ENCODE measurements at regions not wholly inside any gene's neighbourhood (a gene's known extent, or its start where the extent isn't known, plus 50 kb on each side); places are given as distances from the start of the nearest gene placed in this dataset.

DNA sequence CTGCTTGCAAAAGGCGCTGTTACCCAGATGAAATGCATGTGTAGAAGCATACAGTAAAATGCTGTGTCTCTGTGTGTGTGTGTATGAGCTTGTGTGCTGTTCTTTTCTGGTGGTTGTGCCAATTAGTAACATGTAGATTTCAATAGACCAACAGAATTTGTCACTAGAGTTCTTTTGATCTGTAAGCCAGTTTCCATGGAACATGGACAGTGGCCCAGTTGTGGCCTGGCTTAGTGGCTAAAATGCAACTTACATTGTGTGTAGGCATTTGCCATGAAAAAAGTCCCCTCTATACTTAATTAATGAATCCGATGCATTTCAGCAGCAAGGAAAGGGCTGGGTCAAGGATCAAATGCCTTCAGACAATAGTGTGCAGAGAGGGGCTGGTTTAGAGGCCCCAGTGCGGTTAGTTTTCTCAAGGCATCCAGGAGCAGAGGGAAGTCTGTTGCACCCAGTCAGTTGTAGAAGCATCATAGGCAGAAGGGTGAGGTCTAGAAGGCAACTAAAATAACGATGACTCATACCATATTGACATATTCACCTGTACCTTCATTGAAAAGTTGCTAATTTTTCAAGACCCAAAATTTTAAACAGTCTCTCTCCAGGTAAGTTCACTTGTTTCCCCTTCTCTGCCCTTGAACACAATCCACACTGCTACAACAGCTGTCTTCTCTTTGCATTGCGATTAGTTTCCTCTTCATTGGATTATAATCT is 366.9 kb upstream of the SPRED2 start:
- DNase-seq (ENCODE audit: low read depth in 4 of 4, low spot score in 1 of 4), result no peak

GRCh38 chr2:65798641-65799040 is 366.2 kb upstream of the SPRED2 start:
- DNase-seq (ENCODE audit: low read depth in 4 of 4, low spot score in 1 of 4), result no peak

DNA sequence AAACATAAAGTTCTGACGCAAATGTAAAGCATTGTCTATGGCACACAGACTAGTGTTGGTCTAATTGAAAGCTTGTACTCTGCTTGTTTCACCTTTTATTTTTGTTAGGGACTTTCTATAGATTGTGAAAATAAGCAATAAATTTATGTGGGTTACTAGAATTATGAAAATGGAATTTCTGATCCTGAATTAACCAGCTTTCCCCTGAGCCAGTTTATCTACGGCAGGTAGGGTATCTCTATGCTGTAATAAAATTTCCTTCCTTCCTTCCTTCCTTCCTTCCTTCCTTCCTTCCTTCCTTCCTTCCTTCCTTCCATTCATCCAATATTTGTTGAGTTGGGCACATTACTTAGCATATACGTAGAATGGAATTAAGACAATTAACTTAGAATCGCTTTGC is 362.6 kb upstream of the SPRED2 start:
- DNase-seq (ENCODE audit: low read depth in 4 of 4, low spot score in 1 of 4), result no peak

DNA sequence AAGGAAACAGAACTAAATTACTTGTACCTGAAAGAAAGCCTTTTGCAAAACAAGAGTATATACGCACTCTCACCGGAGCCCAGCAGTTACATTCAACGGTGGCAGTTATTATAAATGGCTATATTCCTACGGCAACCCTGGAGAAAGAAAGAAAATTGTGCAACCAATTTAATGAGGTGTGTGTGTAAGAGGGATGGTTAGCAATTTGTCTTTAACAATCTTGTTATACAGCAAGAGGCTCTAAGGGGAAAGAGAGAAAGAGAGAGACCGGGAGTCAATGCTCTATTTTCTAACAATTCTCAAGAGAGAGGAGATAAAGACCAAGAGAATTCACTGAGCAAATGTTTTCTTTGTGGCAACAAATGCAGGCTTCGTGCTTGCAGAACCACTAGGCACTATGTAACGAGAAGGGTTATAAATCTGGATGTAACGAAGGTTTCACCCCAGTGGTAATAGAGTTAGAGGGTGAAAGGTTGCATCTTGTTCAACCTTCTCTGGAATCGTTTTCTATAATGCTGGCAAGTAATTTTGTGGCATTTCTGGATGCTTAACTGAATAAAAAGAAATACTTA is 359.1 kb upstream of the SPRED2 start:
- no peak for DNase-seq (ENCODE audit: low read depth in 4 of 4, low spot score in 1 of 4)

DNA sequence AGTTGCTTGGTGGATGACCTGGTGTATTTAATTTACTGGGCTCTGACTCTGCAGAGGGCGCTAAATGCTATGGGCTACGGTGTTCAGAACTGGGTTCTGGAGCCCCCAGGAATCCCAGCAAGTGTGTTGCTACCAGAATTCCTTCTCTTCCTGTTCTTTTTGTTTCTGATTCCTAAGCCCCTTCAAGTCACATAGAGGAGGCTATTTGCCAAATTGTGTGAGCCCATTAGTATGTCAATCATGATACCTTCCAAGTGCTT is 358.2 kb upstream of the SPRED2 start:
- no peak for DNase-seq (ENCODE audit: low read depth in 4 of 4, low spot score in 1 of 4)

DNA sequence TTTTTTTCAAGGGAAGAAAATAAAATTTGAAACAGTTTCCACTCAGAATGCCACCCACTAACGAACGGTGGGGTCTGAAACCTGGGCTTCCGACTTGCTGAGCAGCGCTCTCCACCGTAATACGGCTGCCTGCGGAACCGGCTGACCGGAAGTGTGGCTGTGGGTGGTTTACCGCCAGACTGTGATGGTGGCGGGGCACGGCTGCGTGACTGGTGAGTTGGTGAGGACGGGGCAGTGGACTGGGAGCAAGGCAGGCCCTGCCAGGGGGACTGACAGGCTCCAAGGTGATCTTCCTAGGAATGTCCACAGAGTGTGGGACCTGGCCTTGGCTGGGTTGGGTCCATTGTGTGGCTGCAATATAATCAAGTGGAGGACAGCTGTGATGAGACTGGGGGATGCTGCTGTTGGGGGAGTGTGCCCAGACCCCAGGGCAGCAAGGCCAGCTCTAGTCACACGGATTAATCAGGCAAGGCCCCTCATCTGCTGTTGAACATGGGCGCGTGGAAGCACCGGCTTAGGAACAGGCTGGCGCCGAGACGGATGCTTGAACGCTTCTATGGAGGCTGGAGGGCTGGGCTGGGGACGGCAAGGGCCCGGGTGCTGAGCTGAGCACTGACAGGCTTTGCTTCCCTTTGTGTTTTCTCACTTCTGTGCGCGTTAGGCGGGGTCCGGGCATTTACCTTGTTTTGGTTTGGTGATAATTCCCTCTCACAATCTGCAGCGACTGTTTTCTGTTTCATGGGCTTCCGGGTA is 357.7 kb upstream of the SPRED2 start:
- no peak for DNase-seq (ENCODE audit: low read depth in 4 of 4, low spot score in 1 of 4)

DNA sequence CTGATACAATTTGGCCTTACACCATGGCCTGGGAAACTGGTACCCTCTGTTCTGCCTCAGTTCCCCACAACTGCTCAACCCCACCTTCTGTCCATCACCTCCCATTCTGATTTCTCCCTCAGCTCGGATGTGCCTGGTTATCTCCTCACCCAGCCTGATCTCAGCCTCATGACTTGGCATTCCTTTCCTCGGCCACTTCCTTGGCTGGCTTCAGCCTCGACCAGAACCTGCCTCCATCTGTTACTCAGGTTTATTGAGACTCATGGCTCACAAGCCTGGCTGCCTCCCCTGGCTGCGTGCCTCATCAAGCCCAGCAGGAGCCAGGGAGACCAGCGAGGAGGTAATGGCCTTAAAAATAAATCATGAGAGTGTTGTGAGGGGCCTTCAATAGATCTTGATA is 356.2 kb upstream of the SPRED2 start:
- DNase-seq (ENCODE audit: low read depth in 4 of 4, low spot score in 1 of 4), result no peak

- DNase-seq (ENCODE audit: low read depth in 4 of 4, low spot score in 1 of 4), result no peak
These were observed 354.4 kb upstream of the SPRED2 start for GRCh38 chr2:65786765-65787164.

- no peak for DNase-seq (ENCODE audit: low read depth in 4 of 4, low spot score in 1 of 4)
These were observed 353.8 kb upstream of the SPRED2 start for GRCh38 chr2:65786007-65786717.

DNA sequence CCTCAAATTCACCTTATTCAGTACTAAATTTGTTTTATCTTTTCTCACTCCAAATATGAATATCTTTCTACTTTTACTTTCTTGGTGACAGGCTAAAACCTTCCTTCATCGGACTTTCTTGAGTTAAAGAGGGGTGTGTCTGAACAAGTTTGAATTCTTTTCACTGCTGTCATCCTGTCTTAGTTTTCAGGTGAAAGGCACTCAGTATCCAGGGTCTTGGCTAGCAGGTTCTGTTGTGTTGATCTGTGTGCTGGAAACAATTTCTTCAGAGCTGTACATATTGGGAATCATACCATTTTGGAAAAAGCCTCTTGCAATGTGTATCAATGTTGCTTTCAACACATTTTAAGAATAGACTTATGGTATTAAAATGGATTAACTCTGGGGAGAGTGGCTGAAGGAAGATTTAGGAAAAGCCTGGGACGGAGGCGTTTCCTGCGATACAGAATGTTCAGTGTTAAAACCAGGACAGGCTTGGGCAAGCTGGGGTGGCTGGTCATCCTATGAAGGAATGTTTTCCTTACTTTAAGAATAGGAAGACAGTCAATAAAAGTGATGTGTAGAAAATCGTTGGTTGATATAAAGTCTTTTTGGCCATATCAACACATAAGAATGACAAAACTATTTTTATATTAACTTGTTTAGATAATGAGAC is 350.7 kb upstream of the SPRED2 start:
- DNase-seq (ENCODE audit: low read depth in 4 of 4, low spot score in 1 of 4), result no peak

DNA sequence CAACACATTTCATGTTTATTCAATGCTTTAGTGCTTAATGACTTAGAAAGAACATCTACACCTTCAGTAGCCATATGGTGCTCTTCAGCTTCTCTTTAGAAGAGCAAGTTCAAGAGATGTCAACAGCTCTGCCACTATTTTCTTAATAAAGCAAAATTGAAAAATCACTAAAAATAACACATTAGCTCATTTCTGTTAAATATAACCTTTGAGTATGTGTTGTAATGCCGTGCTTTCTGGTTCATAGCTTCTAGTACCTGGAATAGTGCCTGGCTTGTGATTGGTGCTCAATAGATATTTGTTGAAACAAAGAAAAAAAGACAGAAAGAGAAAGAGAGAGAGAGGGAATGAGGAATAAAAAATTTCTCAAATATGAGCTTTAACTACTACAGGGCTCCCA is 349.8 kb upstream of the SPRED2 start:
- DNase-seq (ENCODE audit: low read depth in 4 of 4, low spot score in 1 of 4), result no peak

- no peak for DNase-seq (ENCODE audit: low read depth in 4 of 4, low spot score in 1 of 4)
These were observed 349.4 kb upstream of the SPRED2 start for GRCh38 chr2:65781756-65782155.

GRCh38 chr2:65779021-65779420 is 346.6 kb upstream of the SPRED2 start:
- DNase-seq (ENCODE audit: low read depth in 4 of 4, low spot score in 1 of 4), result no peak

- DNase-seq (ENCODE audit: low read depth in 4 of 4, low spot score in 1 of 4), result no peak
These were observed 345.7 kb upstream of the SPRED2 start for GRCh38 chr2:65778137-65778536.

- no peak for DNase-seq (ENCODE audit: low read depth in 4 of 4, low spot score in 1 of 4)
These were observed 343.4 kb upstream of the SPRED2 start for GRCh38 chr2:65775839-65776238.

GRCh38 chr2:65767946-65768345 is 335.5 kb upstream of the SPRED2 start:
- no peak for DNase-seq (ENCODE audit: low read depth in 4 of 4, low spot score in 1 of 4)

DNA sequence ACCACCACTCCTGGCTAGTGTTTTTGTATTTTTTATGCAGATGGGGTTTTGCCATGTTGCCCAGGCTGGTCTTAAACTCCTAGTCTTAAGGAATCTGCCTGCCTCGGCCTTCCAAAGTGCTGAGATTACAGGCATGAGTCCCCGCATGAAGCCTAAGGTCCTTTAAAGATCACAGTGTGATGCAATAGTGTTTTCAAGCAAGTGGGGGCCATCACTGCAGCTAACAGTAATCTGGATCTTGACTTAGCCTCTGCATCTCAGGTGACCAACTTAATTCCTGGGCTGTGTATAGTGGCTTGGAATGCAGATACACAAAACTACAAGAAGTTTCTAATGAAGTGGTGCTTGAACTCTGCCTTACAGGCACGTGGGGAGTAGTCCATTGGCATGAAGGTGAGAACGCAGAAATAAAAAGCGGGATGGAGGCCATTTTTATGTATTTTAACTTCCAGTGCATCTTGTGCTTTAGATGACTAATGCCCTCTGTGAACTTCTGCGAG is 334.4 kb upstream of the SPRED2 start:
- DNase-seq (ENCODE audit: low read depth in 4 of 4, low spot score in 1 of 4), result no peak

DNA sequence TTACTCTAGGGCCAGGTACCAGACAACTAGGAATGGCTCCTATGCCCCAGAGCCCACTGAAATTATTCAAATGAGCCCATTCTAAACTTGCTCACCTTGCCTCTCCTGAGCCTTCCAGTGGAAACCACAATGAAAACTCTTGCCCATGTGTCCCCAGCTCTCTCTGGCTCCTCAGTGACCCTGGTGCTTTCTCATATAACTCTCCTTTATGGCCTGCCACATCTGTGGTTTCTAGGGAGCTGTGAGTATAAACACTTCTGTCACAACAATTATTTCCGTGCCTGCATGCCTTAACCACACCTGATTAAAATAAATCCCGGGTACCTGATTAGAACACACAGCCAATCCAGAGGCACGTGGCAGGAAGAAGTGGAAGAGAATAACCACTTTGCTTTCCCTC is 333.0 kb upstream of the SPRED2 start:
- DNase-seq (ENCODE audit: low read depth in 4 of 4, low spot score in 1 of 4), result no peak

GRCh38 chr2:65762068-65762467 is 329.7 kb upstream of the SPRED2 start:
- DNase-seq (ENCODE audit: low read depth in 4 of 4, low spot score in 1 of 4), result no peak

DNA sequence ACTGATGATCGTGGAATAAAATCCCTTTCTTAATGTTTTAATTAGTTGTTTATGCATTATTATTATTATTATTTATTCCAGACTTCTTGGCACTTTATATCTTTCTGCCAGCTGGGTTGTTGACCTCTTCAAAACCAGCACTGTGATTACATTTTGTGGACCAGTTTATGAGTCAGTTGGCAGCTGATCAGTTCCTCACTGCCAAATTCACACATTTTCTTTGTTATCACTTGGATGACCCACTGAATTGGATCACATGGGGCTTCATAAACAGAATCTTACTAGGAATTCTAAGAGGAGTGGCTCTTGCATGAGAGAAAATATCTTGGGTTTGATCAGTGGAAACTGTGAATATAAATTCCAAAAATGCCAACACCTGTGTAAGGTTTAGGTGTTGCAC is 321.8 kb upstream of the SPRED2 start:
- DNase-seq (ENCODE audit: low read depth in 4 of 4, low spot score in 1 of 4), result no peak

DNA sequence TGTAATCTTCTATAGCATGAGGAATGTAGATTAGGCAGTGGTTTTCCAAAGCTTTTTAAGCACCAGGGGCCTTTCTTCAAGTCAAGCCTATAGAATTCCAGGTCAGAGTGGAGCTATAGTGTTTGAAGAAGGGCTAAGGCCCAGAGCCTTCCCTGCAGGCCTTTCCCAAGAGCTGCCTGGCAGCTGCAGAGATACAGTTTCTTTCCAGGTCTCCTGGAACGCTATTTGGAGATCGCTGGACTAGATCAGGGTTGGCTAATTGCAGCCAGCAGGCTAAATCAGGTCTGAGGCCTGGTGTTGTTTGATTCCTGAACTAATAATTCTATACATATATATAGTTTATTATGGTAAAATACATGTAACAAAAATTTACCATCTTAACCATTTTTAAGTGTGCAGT is 319.0 kb upstream of the SPRED2 start:
- no peak for DNase-seq (ENCODE audit: low read depth in 4 of 4, low spot score in 1 of 4)
